ENCODE measurements at regions not wholly inside any gene's neighbourhood (a gene's known extent, or its start where the extent isn't known, plus 50 kb on each side); places are given as distances from the start of the nearest gene placed in this dataset.

DNA sequence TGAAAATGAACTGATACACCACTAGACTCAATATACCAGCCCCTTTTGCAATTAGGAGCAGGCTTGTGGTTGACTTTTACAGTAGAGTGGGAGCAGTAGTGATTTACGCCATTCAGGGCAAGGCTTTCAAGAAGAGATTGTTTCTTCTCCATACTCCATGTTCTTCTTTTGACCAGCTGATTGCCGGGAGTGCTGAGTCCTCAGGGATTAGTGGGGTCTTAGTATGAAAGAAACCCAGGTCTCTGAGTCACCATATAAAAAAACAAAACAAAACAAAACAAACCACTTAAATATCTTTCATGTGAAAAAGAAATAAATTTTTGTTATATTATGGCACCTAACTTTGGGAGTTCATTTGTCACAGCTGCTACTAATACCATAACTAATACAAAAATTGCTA, 465.6 kb upstream of the TRIB2 start:
- Histone ChIP-seq H3K9me3 (no peaks in the 10 kb centered on the region), H3K27ac (no peak overlapping the region), H3K27me3 (no peaks in the 10 kb centered on the region), H3K4me3 (no peak overlapping the region), H3K4me1 (no peaks in the 10 kb centered on the region), H3K36me3 (no peaks in the 10 kb centered on the region)
- intact Hi-C loops (cut with DNase I) = no loop called here
- 84% methylated on average over 2 of the region's 2 CpGs for WGBS (ENCODE audit: insufficient coverage, low coverage, low lambda C conversion rate, missing lambda C conversion rate)
- DNase-seq (no peak), ATAC-seq (no peak)
- TF ChIP-seq, protein P1, sequence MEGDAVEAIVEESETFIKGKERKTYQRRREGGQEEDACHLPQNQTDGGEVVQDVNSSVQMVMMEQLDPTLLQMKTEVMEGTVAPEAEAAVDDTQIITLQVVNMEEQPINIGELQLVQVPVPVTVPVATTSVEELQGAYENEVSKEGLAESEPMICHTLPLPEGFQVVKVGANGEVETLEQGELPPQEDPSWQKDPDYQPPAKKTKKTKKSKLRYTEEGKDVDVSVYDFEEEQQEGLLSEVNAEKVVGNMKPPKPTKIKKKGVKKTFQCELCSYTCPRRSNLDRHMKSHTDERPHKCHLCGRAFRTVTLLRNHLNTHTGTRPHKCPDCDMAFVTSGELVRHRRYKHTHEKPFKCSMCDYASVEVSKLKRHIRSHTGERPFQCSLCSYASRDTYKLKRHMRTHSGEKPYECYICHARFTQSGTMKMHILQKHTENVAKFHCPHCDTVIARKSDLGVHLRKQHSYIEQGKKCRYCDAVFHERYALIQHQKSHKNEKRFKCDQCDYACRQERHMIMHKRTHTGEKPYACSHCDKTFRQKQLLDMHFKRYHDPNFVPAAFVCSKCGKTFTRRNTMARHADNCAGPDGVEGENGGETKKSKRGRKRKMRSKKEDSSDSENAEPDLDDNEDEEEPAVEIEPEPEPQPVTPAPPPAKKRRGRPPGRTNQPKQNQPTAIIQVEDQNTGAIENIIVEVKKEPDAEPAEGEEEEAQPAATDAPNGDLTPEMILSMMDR (IDR thresholded peaks at IDR 0.05) = no peak
- no peak for TF ChIP-seq POLR2A (IDR thresholded peaks at IDR 0.05)

DNA sequence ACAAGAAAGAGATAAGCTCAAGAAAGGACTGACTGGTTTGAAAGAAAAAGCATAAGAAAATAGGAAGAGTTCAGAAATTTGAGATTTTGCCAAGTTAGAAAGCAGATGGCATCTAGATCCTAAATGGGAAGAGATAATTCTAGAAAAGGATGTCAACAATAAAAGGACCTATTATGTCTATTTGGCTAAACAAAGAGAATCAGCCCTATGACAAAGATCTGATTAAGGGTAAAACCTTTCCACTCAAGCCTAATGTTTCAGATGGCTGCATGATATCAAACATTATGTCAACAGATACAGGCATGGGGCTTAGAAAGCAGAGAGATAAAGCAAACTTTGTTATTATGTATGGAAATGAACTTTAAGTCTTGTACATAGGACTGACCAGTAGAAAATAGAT, 465.0 kb upstream of the TRIB2 start:
- Histone ChIP-seq H3K27ac (no peak overlapping the region), H3K36me3 (no peaks in the 10 kb centered on the region), H3K27me3 (no peaks in the 10 kb centered on the region), H3K4me1 (no peaks in the 10 kb centered on the region), H3K9me3 (no peaks in the 10 kb centered on the region), H3K4me3 (no peak overlapping the region)
- intact Hi-C loops (cut with DNase I) = no loop called here
- TF ChIP-seq POLR2A (IDR thresholded peaks at IDR 0.05) = no peak
- TF ChIP-seq, protein P1 (IDR thresholded peaks at IDR 0.05) = no peak
- DNase-seq (no peak), ATAC-seq (no peak)

DNA sequence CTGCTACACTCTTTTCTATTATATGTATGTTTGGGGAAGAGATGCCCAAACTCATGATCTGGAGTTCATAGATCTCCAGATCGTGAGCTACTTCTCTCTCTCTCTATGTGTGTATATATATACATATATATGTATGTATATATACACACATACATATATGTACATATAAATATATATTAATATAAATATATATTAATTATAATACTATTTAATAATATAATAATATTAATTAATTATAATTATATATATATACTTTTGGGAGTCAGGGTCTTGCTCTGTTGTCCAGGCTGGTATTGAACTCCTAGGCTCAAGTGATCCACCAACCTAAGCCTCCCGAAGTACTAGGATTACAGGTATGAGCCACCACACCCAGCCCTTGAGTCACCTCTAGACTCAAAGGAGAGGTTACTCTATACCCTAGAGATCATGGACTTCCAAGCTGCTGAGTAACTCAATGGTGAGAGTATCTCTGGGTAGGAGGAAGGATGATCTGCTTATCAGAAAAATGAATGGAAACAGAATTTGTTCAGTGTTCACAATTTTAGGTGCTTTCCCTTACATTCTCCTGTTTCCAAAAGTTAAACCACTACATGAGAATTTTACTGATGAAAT, 463.5 kb upstream of the TRIB2 start:
- Histone ChIP-seq H3K4me3 (no peak overlapping the region), H3K36me3 (no peaks in the 10 kb centered on the region), H3K27me3 (no peaks in the 10 kb centered on the region), H3K4me1 (no peaks in the 10 kb centered on the region), H3K9me3 (no peaks in the 10 kb centered on the region), H3K27ac (no peak overlapping the region)
- WGBS (ENCODE audit: insufficient coverage, low coverage, low lambda C conversion rate, missing lambda C conversion rate) = 88% methylated on average over 2 of the region's 2 CpGs
- TF ChIP-seq, protein P1 (IDR thresholded peaks at IDR 0.05) = no peak
- TF ChIP-seq POLR2A (IDR thresholded peaks at IDR 0.05) = no peak
- intact Hi-C loops (cut with DNase I) = no loop called here
- ATAC-seq (no peak), DNase-seq (no peak)

DNA sequence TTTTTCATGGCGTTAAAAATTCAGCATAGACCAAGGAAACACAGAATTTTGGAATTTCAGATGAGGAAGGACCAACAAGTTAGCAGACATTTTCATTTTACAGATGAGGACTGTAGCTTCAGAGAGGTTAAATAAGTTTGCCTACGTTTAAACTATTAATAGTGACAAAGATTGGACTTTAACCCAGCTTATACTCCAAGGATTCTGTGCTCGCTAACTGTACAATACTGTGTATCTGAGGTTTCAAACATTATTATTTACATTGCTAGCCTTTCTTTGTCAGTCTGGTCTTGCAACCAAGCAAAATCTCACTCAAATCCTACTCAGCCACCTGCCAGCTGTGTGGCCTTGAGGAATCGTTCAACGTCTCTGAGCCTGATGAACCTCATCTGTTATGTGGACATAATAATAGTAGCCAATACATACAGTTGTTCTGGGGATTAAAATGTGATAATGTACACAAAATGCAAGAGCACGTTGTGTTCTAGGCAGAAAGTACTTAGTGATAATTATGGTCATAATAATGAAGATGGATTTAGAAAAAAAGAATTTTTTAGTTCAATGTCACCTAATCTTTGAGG, 462.4 kb upstream of the TRIB2 start:
- no peaks in the 10 kb centered on the region for H3K9me3 ChIP-seq
- no peak for TF ChIP-seq POLR2A (IDR thresholded peaks at IDR 0.05)
- TF ChIP-seq, protein P1 (IDR thresholded peaks at IDR 0.05) = no peak
- no peak overlapping the region for H3K27ac ChIP-seq
- no peaks in the 10 kb centered on the region for H3K27me3 ChIP-seq
- ATAC-seq = no peak
- WGBS (ENCODE audit: insufficient coverage, low coverage, low lambda C conversion rate, missing lambda C conversion rate) = 65% methylated on average over 6 of the region's 6 CpGs
- H3K4me3 ChIP-seq = no peak overlapping the region
- H3K36me3 ChIP-seq = no peaks in the 10 kb centered on the region
- H3K4me1 ChIP-seq = no peaks in the 10 kb centered on the region
- intact Hi-C loops (cut with DNase I) = no loop called here
- DNase-seq = no peak

DNA sequence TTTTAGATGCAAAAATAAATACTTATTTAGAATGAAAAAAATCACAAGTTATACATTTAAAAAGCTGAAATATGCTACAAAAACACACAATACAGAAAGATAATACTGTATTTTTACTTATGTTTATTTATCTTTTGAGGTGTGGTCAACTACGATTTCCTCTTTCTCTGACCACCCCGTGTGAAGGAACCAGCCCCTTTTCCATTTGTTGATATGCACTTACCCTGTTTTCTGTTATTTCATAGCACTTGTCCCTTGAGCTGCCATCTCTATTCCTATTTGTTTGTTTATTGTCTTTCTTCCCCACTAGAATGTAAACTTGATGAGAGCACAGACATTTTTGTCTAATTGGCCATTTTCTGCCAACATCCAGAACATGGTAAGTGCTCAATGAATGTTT, 460.5 kb upstream of the TRIB2 start:
- Histone ChIP-seq H3K27me3 (no peaks in the 10 kb centered on the region), H3K4me3 (no peak overlapping the region), H3K4me1 (no peaks in the 10 kb centered on the region), H3K27ac (no peak overlapping the region), H3K9me3 (no peaks in the 10 kb centered on the region), H3K36me3 (no peaks in the 10 kb centered on the region)
- no peak for DNase-seq
- intact Hi-C loops (cut with DNase I) = no loop called here
- WGBS (ENCODE audit: insufficient coverage, low coverage, low lambda C conversion rate, missing lambda C conversion rate) = 53% methylated on average over 2 of the region's 2 CpGs
- ATAC-seq = no peak
- TF ChIP-seq POLR2A (IDR thresholded peaks at IDR 0.05) = no peak
- TF ChIP-seq, protein P1 (IDR thresholded peaks at IDR 0.05) = no peak

All from right lobe of liver (tissue), 6 donors.